NAMALWA (cell line): ENCODE measurements at regions not wholly inside any gene's neighbourhood (a gene's known extent, or its start where the extent isn't known, plus 50 kb on each side); places are given as distances from the start of the nearest gene placed in this dataset.
"Not testable (repeated sequence)": the region's sequence is repeated elsewhere in the genome, so short reads cannot be mapped to it uniquely, and the experiment has no call there.

Source experiments
- DNase-seq: peaks from one replicate; pipeline ENCODE4 v3.0.0-alpha.2; 2015; ENCODE audit warnings: low spot score

DNA sequence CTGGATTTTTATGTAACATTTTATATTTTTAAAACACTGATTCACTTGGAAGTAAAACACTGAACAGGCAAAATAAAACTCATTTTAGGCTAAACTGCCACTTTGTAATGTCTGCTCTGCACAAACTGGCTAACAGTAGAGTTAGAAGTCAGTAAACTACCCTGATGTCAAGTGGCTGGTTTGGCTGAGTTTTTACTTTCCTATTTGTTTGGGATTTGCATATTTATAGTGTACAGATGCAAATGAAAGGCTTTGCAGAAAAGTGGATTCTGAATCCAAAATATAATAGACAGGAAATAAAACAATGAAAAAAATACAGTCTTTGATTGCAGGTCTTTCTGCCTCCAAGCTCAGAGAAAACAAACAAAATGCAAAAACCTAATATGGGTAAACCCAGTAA lies 213.1 kb downstream of the CDH26 start:
- no peak for DNase-seq

DNA sequence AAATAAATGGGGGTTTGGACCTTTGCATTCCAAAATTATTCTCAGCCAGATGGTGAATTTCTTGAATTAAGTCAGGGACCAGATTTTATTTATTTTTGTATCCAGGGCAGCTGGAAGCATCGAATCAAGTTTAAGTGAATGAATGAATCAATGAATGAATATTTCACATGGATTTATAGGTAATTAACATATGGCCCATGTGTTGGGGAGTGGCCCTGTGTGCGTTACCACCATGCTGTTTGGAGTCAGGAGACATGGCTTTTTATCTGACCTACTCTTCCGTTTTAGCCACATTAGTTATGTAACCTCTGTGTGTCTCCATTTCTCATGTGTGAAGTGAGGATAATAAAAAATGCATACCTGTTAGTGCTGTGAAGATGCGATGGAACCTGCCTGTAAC lies 213.5 kb downstream of the CDH26 start:
- no peak for DNase-seq

DNA sequence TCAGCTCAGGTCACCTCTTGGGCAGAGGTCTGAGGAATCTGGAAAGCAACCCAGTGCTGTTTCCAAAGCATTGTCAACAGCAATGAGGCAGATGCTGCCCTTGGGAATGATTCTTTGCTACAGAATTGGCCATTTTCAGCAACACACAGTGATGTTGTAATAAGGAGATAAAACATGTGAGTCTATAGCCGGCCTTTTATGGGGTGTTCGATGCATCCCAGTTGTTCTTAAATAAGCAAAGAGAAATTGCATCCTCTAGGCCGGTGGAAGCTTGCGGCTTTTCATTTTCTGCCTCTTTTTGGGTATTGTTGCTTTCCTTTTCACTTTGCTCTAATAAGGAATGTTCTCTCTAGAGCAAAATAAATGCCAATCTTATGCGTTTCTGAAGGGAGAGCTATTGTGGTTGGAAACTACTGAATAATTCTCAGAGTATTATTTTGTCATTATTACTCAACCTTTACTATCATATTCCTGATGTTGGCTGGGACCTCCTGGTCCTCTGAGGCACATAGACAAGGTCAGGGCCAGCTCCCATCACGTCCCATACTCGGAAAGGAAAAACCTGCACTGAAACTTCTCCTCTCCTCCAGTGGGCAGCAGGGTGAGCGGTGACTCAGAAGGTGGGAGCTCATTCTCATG lies 214.2 kb downstream of the CDH26 start:
- no peak for DNase-seq

DNA sequence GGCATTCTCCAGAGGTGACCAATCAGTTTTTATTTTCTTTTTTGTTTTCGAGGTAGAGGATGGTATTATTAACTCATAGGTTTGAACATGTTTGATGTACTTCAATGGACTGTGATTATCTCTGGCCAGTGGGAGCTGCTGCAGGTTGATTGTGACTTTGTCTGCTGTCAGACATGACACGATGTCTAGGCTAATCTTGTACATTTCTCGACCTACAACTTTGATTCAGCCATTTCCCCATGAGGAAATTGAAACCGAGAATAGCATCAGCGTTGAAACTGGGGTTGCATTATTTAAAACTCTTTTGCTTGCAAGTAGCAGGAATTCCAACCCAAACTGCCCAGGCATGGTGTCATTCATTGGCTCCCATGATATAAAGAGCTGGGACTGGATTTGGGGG lies 218.9 kb downstream of the CDH26 start:
- DNase-seq, result no peak

GRCh38 chr20:60180986-60181385 lies 222.8 kb downstream of the CDH26 start:
- no peak for DNase-seq

DNA sequence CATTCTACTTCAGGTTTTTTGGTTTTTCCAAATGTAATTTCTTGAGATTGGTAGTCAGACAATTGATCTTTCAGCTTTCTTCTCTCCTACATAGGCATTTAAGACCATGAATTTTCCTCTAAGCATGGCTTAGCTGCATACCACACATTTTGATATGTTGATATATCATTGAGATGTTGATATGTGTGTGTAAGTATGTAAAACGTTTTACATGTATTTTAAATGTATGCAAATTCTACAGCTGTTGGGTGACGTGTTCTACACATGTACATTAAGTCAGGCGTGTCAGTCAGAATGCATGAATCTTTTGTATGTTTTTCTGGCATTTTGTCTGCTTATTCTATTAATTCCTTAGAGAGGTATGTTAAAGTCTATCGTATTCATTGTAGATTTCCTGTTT lies 228.2 kb downstream of the CDH26 start:
- peak; percentile 3 for DNase-seq

DNA sequence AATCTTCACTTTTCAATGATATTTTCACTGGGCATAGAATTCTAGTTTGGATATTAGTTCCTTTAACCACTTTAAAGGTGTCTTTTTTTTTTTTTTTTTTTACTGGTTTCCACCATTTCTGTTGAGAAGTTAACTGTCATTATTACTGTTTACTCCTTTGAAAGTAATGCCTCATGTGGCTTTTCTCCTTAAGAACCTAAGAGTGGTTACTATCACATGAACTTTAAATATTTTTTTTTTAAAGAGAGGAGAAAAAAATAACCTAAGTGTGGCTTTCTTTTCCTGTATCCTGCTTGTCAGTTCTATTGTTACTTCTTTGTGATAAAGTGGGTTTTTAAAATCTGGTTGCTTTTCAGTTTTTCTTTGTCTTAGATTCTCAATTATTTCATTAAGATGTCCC lies 229.5 kb downstream of the CDH26 start:
- DNase-seq, result no peak

- no peak for DNase-seq
Measured at GRCh38 chr20:60191014-60191413, 232.8 kb downstream of the CDH26 start.

DNA sequence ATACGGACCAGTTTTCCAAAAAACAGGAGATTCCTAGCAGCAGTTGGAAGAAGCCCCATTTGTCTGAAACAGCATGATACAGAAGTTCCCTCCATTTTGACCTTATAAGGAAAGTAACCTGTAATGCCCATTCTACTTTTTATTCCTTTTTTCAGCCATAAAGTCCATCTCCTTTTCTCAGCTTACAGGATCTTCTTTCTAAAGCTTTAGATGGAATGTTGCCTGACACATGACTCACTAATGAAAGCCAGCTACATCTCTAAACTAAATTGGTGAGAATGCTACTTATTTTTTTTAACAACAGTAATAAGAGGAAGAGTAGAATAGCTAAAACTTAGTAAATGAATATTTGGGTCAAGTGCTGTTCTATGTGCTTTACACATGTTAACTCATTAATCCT lies 234.1 kb downstream of the CDH26 start:
- DNase-seq, result no peak

DNA sequence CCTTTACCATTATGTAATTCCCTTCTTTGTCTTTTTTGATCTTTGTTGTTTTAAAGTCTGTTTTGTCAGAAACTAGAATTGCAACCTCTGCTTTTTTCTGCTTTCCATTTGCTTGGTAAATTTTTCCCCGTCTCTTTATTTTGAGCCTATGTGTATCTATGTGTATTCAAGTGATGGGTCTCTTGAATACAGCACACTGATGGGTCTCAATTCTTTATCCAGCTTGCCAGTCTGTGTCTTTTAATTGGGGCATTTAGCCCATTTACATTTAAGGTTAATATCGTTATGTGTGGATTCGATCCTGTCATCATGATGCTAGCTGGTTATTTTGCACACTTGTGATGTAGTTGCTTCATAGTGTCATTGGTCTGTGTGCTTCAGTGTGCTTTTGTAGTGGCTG lies 240.9 kb downstream of the CDH26 start:
- not testable (repeated sequence) for DNase-seq

GRCh38 chr20:60199866-60200265 lies 241.6 kb downstream of the CDH26 start:
- no peak for DNase-seq

- DNase-seq, result no peak
Measured at GRCh38 chr20:60200305-60200918, 242.2 kb downstream of the CDH26 start.

DNA sequence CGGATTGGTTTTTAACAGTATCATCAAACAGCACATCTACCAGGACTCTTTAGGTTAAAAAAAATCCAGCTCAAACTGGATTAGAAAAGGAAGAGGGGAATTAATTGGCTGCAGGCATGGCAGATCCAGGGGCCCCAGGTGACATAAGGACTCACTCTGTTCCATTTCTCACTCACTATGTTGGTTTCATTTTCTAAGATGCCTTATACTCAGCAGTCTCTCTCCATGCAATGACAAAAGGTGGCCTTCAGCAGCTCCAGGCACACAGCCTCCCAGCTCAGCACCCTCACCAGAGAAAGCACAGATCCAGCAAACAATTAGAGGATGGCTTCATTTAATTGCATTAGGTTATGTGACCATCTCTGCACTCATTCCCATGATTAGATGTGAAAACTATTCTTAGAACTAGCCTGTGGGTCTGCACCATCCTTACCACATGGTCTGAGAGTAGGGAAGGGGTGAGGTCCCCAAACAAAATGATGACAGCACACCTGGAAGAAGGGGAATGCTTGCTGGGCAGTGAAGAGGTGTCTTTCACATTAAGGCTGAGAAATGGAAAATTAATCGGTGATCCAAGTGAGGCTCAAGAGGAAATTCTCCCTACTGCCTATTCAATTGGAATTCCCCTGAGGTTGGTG lies 243.1 kb downstream of the CDH26 start:
- DNase-seq, result no peak

GRCh38 chr20:60202046-60202445 lies 243.8 kb downstream of the CDH26 start:
- DNase-seq, result no peak

GRCh38 chr20:60203451-60203850 lies 245.2 kb downstream of the CDH26 start:
- DNase-seq, result no peak

- no peak for DNase-seq
Measured at GRCh38 chr20:60204601-60205000, 246.4 kb downstream of the CDH26 start.

GRCh38 chr20:60206259-60206658 lies 248.0 kb downstream of the CDH26 start:
- peak; percentile 47 for DNase-seq

DNA sequence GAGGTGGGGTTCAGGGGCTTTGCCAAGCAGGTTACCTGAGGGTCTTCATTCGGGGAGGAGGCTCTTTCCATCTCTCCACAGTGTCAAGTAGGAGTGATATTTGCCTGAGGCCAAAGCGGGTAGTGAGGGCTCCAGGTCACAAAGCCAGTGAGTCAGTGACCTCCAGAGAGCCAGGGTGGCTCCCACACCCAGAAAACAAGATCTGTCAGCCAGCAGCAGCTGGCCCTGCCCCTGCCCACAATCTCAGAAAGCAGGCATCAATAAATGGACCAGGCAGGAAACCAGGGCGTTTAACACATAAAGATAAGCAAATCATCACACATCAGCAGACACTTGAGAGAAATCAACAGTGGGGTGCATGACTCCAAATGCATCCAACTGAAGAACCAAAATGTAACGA lies 250.8 kb downstream of the CDH26 start:
- DNase-seq, result no peak

DNA sequence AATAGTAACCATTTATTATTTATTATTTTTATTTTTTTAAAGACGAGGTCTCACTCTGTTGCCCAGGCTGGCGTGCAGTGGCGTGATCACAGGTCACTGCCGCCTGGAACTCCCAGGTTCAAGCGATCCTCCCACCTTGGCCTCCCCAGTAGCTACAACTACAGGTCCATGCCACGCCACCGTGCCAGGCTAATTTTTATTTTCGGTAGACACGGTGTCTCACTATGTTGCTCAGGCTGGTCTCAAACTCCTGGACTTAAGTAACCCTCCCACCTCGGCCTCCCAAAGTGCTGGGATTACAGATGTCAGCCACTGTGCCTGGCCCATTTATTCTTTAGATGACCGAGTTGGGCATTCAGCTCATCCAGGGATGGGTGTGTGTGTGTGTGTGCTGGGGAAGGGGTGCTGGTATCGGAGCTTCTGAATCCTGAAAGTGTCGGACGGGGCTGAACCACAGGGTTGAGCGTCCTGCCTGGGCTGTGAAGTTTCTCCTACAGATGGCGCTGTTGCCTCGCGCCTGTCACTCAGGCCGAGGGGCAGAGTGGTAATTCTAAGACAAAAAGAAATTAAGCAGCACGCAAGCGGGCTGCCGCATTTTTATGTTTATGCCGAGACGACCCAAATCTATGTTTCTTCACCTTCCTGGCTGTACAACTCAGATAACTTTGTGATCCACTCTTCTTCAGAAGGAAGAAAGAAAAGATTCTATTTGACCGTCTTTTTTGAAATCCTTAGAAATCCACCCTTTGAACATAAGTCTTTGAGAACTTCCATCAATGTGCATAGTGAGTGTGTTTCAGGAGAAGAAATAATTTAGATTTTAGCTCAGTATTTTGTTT lies 252.8 kb downstream of the CDH26 start:
- peak; percentile 69 for DNase-seq

- no peak for DNase-seq
Measured at GRCh38 chr20:60211618-60212463, 253.6 kb downstream of the CDH26 start.

GRCh38 chr20:60212695-60213094 lies 254.5 kb downstream of the CDH26 start:
- no peak for DNase-seq
